A673 (cell line): ENCODE measurements at regions not wholly inside any gene's neighbourhood (a gene's known extent, or its start where the extent isn't known, plus 50 kb on each side); places are given as distances from the start of the nearest gene placed in this dataset.

Experiments
- CTCF ChIP-seq: fragments of 300-800, 200-600 bp; sonication (generic); conservative IDR thresholded peaks from 2 replicates; pipeline ENCODE4 v1.5.1; 2017; ENCODE audit warnings: low read depth, mild to moderate bottlenecking, antibody characterized with exemption, low read length, moderate library complexity, mixed read lengths
- EZH2 ChIP-seq: fragments of 200-600 bp; sonication (generic); IDR thresholded peaks from 2 replicates; pipeline ENCODE4 v1.6.1; 2017; ENCODE audit warnings: borderline replicate concordance, low read depth, mild to moderate bottlenecking, mixed read lengths, antibody characterized with exemption, low read length; ENCODE audit not compliant: poor library complexity, severe bottlenecking

- TF ChIP-seq CTCF (no peak), EZH2 (no peak)
Observed at GRCh38 chrX:26387906-26388305, 171.9 kb downstream of the MAGEB5 start.
